T-cell (primary cell): ENCODE measurements at regions not wholly inside any gene's neighbourhood (a gene's known extent, or its start where the extent isn't known, plus 50 kb on each side); places are given as distances from the start of the nearest gene placed in this dataset.
"Not testable (repeated sequence)": the region's sequence is repeated elsewhere in the genome, so short reads cannot be mapped to it uniquely, and the experiment has no call there.

Source experiments
- ATAC-seq, 4 experiments: fragments of 200-7000 bp in 3 of 4; fragments of 150-1000 bp in 1 of 4; cut with Tn5 transposase; replicated peaks in 1 of 4; 1 replicate in 3 of 4; 2 replicates in 1 of 4; pipeline ENCODE4 v1.10.0; 2021; ENCODE audit warnings: moderate library complexity in 3 of 4, mild to moderate bottlenecking in 2 of 4, moderate number of reproducible peaks in 1 of 4
- CTCF ChIA-PET, 2 donors: fragments of 300-600 bp; sonication (Branson Sonifier 250); formaldehyde crosslinking; loops; one replicate each; lab custom pipeline; 2022; ENCODE audit warnings: antibody characterized with exemption in 2 of 2; lab: Charles Lee
- POLR2A ChIA-PET, 2 donors: fragments of 300-600 bp; sonication (Branson Sonifier 250); formaldehyde crosslinking; loops; one replicate each; lab custom pipeline; 2022; ENCODE audit warnings: antibody characterized with exemption in 2 of 2; lab: Charles Lee
- DNase-seq, 35 experiments: peaks; one replicate each; pipeline versions ENCODE4 v3.0.0 to v3.0.0-alpha.2; 2013 to 2023
- H3K27ac ChIP-seq: one replicate; pipeline ENCODE4 v1.5.1; 2013; ENCODE audit warnings: low read length
- H3K27me3 ChIP-seq, 2 experiments: replicated peaks in 1 of 2; 1 replicate in 1 of 2; 2 replicates in 1 of 2; pipeline versions ENCODE4 v1.6.1 to v1.7.0; 2013; ENCODE audit warnings: low read length in 1 of 2, mixed read lengths in 1 of 2; ENCODE audit not compliant: control insufficient read depth in 2 of 2, insufficient read depth in 2 of 2; ENCODE audit errors: extremely low read depth in 1 of 2
- H3K36me3 ChIP-seq, 2 donors: 1 replicate in 1 of 2; 2 replicates in 1 of 2; pipeline versions ENCODE4 v1.6.1 to v1.7.0; 2013; ENCODE audit warnings: low read length in 1 of 2; ENCODE audit not compliant: control insufficient read depth in 2 of 2, insufficient read depth in 1 of 2; ENCODE audit errors: extremely low read depth in 1 of 2
- H3K4me1 ChIP-seq, 2 experiments: 1 replicate in 1 of 2; 2 replicates in 1 of 2; pipeline versions ENCODE4 v1.6.1 to v1.7.0; 2013; ENCODE audit warnings: low read length in 2 of 2, mixed read lengths in 1 of 2; ENCODE audit not compliant: insufficient read depth in 2 of 2, control insufficient read depth in 1 of 2; ENCODE audit errors: extremely low read depth in 1 of 2
- H3K4me3 ChIP-seq, 2 donors: 1 replicate in 1 of 2; 2 replicates in 1 of 2; pipeline versions ENCODE4 v1.5.1 to v1.7.0; 2013; ENCODE audit warnings: mild to moderate bottlenecking in 2 of 2, low read length in 1 of 2, moderate library complexity in 1 of 2; ENCODE audit not compliant: control insufficient read depth in 1 of 2; ENCODE audit errors: extremely low read depth in 1 of 2
- H3K9me3 ChIP-seq: 2 replicates; pipeline ENCODE4 v1.7.0; 2013
- H3K27ac Mint-ChIP-seq, 2 donors: one replicate each; pipeline ENCODE4 v1.8.0; 2020 to 2021; ENCODE audit warnings: mild to moderate bottlenecking in 2 of 2, mixed read lengths in 2 of 2
- H3K27me3 Mint-ChIP-seq, 2 donors: one replicate each; pipeline ENCODE4 v1.8.0; 2021 to 2022; ENCODE audit warnings: mixed read lengths in 2 of 2
- H3K36me3 Mint-ChIP-seq: one replicate; pipeline ENCODE4 v1.8.0; 2021; ENCODE audit warnings: mixed read lengths
- H3K4me1 Mint-ChIP-seq, 3 donors: one replicate each; pipeline ENCODE4 v1.8.0; 2020 to 2022; ENCODE audit warnings: mixed read lengths in 3 of 3, mild to moderate bottlenecking in 1 of 3
- H3K4me3 Mint-ChIP-seq, 3 donors: one replicate each; pipeline ENCODE4 v1.8.0; 2020 to 2022; ENCODE audit warnings: mild to moderate bottlenecking in 3 of 3, mixed read lengths in 3 of 3, moderate library complexity in 3 of 3
- H3K9me3 Mint-ChIP-seq, 3 donors: one replicate each; pipeline ENCODE4 v1.8.0; 2020 to 2022; ENCODE audit warnings: mixed read lengths in 3 of 3
- WGBS: methylation state at CpG from one replicate; pipeline ENCODE4 v1.1.5; 2013; ENCODE audit warnings: missing lambda C conversion rate; ENCODE audit not compliant: insufficient coverage; 5-methylcytosine and 5-hydroxymethylcytosine counted together

GRCh38 chr7:104956753-104957450 is 57.1 kb upstream of the KMT2E start:
- peaks cover 12 to 37% (median 24%) of the 10 kb centered on the region in 3 donors for H3K4me1 Mint-ChIP-seq
- H3K4me3 ChIP-seq: no peak overlapping the region
- H3K27me3 Mint-ChIP-seq: no peaks in the 10 kb centered on the region
- H3K36me3 Mint-ChIP-seq: peaks cover 4% of the 10 kb centered on the region
- POLR2A ChIA-PET: interaction anchor here (0.6 to 1.1 kb wide), 3 partner anchors 12 to 548 kb away, joined by 3 to 5 read pairs (median 3); no protein-coding TSS in a partner anchor
- 67% methylated on average over 1 of the region's 4 CpGs for WGBS
- no peaks in the 10 kb centered on the region for H3K36me3 ChIP-seq
- no peaks in the 10 kb centered on the region for H3K9me3 Mint-ChIP-seq
- peak overlapping the region; percentile 42 for H3K27ac ChIP-seq
- H3K27me3 ChIP-seq: no peaks in the 10 kb centered on the region
- peaks cover 5 to 15% of the 10 kb centered on the region in 2 experiments for H3K4me1 ChIP-seq
- CTCF ChIA-PET: no interaction called here
- DNase-seq (peak in 4 of 35 experiments; percentile 3 to 55 (median 26)), ATAC-seq (peak; percentile 55 to 87 (median 58))
- H3K9me3 ChIP-seq: no peaks in the 10 kb centered on the region
- peak overlapping the region; percentile 87 to 97 for H3K27ac Mint-ChIP-seq
- H3K4me3 Mint-ChIP-seq: no peak overlapping the region

- whole genome bisulfite sequencing: 78% methylated on average over 2 of the region's 3 CpGs
- no peak for ATAC-seq
Observed at GRCh38 chr7:104958371-104958865, 55.6 kb upstream of the KMT2E start.

DNA sequence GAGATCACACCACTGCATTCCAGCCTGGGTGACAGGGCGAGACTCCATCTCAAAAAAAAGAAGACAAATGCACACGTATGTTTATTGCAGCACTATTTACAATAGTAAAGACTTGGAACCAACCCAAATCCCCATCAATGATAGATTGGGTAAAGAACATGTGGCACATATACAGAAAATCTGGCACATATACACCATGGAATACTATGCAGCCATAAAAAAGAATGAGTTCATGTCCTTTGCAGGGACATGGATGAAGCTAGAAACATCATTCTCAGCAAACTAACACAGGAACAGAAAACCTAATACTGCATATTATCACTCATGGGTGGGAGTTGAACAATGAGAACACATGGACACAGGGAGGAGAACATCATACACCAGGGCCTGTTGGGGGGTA is 54.5 kb upstream of the KMT2E start:
- H3K4me3 Mint-ChIP-seq, H3K4me3 ChIP-seq, H3K9me3 Mint-ChIP-seq, H3K27ac ChIP-seq, H3K27me3 Mint-ChIP-seq, H3K27me3 ChIP-seq, H3K27ac Mint-ChIP-seq, CTCF ChIA-PET, H3K36me3 ChIP-seq, DNase-seq, H3K9me3 ChIP-seq, ATAC-seq: not testable (repeated sequence)
- Mint-ChIP-seq H3K4me1 (peaks cover 12 to 36% (median 28%) of the 10 kb centered on the region in 3 donors), H3K36me3 (peaks cover 22% of the 10 kb centered on the region)
- WGBS: no CpG with 5 or more reads among the region's 2 CpGs
- H3K4me1 ChIP-seq: peaks cover 5 to 15% of the 10 kb centered on the region in 2 experiments
- POLR2A ChIA-PET: interaction anchor here in 1 of 2 donors (0.6 kb wide), 1 partner anchor 48 kb away, joined by 5 read pairs; no protein-coding TSS in a partner anchor

More at GRCh38 chr7:104958371-104958865, 55.6 kb upstream of the KMT2E start:
- no peak overlapping the region for H3K4me3 ChIP-seq
- peaks cover 5 to 15% of the 10 kb centered on the region in 2 experiments for H3K4me1 ChIP-seq
- peaks cover 0 to under 1% of the 10 kb centered on the region in 2 donors for H3K36me3 ChIP-seq
- Mint-ChIP-seq H3K36me3 (peaks cover 15% of the 10 kb centered on the region), H3K9me3 (no peaks in the 10 kb centered on the region), H3K27ac (no peak overlapping the region), H3K27me3 (no peaks in the 10 kb centered on the region), H3K4me1 (peaks cover 12 to 39% (median 28%) of the 10 kb centered on the region in 3 donors), H3K4me3 (no peak overlapping the region)
- ChIA-PET CTCF (no interaction called here), POLR2A (interaction anchor here in 1 of 2 donors (0.6 kb wide), 1 partner anchor 271 kb away, joined by 3 read pairs; no protein-coding TSS in a partner anchor)
- no peaks in the 10 kb centered on the region for H3K27me3 ChIP-seq
- no peak for DNase-seq
- no peaks in the 10 kb centered on the region for H3K9me3 ChIP-seq
- no peak overlapping the region for H3K27ac ChIP-seq

GRCh38 chr7:104960741-104961448 is 53.1 kb upstream of the KMT2E start:
- H3K27ac Mint-ChIP-seq: peak overlapping the region in 1 of 2 donors; percentile 19
- POLR2A ChIA-PET: no interaction called here
- peaks cover 12 to 30% (median 23%) of the 10 kb centered on the region in 3 donors for H3K4me1 Mint-ChIP-seq
- H3K4me3 ChIP-seq: no peak overlapping the region
- CTCF ChIA-PET: no interaction called here
- H3K27ac ChIP-seq: no peak overlapping the region
- ATAC-seq: no peak
- no peaks in the 10 kb centered on the region for H3K27me3 ChIP-seq
- no peaks in the 10 kb centered on the region for H3K9me3 ChIP-seq
- peaks cover 5 to 15% of the 10 kb centered on the region in 2 experiments for H3K4me1 ChIP-seq
- peaks cover 22% of the 10 kb centered on the region for H3K36me3 Mint-ChIP-seq
- DNase-seq: peak in 1 of 35 experiments; percentile 22
- peaks cover 0 to 4% of the 10 kb centered on the region in 2 donors for H3K36me3 ChIP-seq
- H3K27me3 Mint-ChIP-seq: no peaks in the 10 kb centered on the region
- H3K4me3 Mint-ChIP-seq: no peak overlapping the region
- H3K9me3 Mint-ChIP-seq: no peaks in the 10 kb centered on the region
- WGBS: 93% methylated on average over 2 of the region's 2 CpGs

DNA sequence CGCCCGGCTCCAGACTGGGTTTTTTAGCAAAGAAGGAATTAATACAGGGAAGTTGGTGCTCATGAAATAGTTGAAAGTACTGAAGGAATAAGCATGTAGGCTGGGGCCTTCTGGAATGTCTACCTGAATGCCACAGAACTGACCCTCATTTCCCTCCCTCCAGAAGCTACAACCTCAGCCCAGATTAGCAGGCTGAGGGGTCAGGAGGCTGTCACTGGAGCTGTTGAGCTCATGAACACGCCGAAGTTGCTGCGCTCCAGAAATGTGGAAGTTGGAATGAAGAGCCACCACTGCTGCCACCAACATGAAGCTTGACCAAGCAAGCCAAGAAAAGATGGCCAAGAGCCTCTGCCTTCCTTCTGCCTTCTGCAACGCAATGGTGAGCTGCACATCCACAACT is 52.2 kb upstream of the KMT2E start:
- Mint-ChIP-seq H3K4me3 (no peak overlapping the region), H3K9me3 (no peaks in the 10 kb centered on the region), H3K27me3 (no peaks in the 10 kb centered on the region), H3K36me3 (peaks cover 22% of the 10 kb centered on the region), H3K27ac (no peak overlapping the region), H3K4me1 (peaks cover 7 to 21% (median 14%) of the 10 kb centered on the region in 3 donors)
- H3K4me1 ChIP-seq: peaks cover 4 to 11% of the 10 kb centered on the region in 2 experiments
- H3K4me3 ChIP-seq: no peak overlapping the region
- DNase-seq: no peak
- no peak for ATAC-seq
- H3K9me3 ChIP-seq: no peaks in the 10 kb centered on the region
- no peak overlapping the region for H3K27ac ChIP-seq
- POLR2A ChIA-PET: no interaction called here
- CTCF ChIA-PET: interaction anchor here in 1 of 2 donors (0.5 to 0.7 kb wide), 2 partner anchors 16 to 93 kb away, joined by 3 read pairs; no protein-coding TSS in a partner anchor
- peaks cover 0 to 4% of the 10 kb centered on the region in 2 donors for H3K36me3 ChIP-seq
- 100% methylated on average over 3 of the region's 6 CpGs for WGBS
- no peaks in the 10 kb centered on the region for H3K27me3 ChIP-seq

GRCh38 chr7:104962781-104963180 is 51.2 kb upstream of the KMT2E start:
- Histone ChIP-seq H3K9me3 (no peaks in the 10 kb centered on the region), H3K27me3 (no peaks in the 10 kb centered on the region), H3K36me3 (peaks cover 0 to 4% of the 10 kb centered on the region in 2 donors), H3K4me1 (peaks cover 1 to 2% of the 10 kb centered on the region in 2 experiments), H3K27ac (no peak overlapping the region), H3K4me3 (no peak overlapping the region)
- ChIA-PET CTCF (no interaction called here), POLR2A (interaction anchor here in 1 of 2 donors (0.6 kb wide), 1 partner anchor 77 kb away, joined by 3 read pairs; no protein-coding TSS in a partner anchor)
- no peak for DNase-seq
- Mint-ChIP-seq H3K4me1 (peaks cover 0 to 13% (median 6%) of the 10 kb centered on the region in 3 donors), H3K27me3 (no peaks in the 10 kb centered on the region), H3K4me3 (no peak overlapping the region), H3K27ac (no peak overlapping the region), H3K9me3 (no peaks in the 10 kb centered on the region), H3K36me3 (peaks cover 28% of the 10 kb centered on the region)
- WGBS: 50% methylated on average over 1 of the region's 3 CpGs
- no peak for ATAC-seq
